ENCODE measurements at regions not wholly inside any gene's neighbourhood (a gene's known extent, or its start where the extent isn't known, plus 50 kb on each side); places are given as distances from the start of the nearest gene placed in this dataset.
"Not testable (repeated sequence)": the region's sequence is repeated elsewhere in the genome, so short reads cannot be mapped to it uniquely, and the experiment has no call there.

DNA sequence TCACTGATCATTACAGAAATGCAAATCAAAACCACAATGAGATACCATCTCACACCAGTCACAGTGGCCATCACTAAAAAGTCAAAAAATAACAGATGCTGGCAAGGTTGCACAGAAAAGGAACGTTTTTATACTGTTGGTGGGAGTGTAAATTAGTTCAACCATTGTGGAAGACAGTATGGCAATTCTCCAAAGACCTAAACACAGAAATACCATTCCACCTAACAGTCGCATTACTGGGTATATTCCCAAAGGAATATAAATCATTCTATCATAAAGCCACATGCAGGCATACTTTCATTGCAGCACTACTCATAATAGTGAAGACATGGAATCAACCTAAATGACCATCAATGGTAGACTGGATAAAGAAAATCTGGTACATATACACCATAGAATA is 83.2 kb upstream of the ARID5B start:
- not testable (repeated sequence) for H3K27me3 Mint-ChIP-seq (ENCODE audit: unreplicated experiment); H3K27ac Mint-ChIP-seq (ENCODE audit: unreplicated experiment); H3K4me1 Mint-ChIP-seq (ENCODE audit: unreplicated experiment); H3K36me3 Mint-ChIP-seq (ENCODE audit: low read depth, unreplicated experiment); DNase-seq (ENCODE audit: low spot score); H3K4me3 Mint-ChIP-seq (ENCODE audit: unreplicated experiment); H3K9me3 Mint-ChIP-seq (ENCODE audit: unreplicated experiment)

DNA sequence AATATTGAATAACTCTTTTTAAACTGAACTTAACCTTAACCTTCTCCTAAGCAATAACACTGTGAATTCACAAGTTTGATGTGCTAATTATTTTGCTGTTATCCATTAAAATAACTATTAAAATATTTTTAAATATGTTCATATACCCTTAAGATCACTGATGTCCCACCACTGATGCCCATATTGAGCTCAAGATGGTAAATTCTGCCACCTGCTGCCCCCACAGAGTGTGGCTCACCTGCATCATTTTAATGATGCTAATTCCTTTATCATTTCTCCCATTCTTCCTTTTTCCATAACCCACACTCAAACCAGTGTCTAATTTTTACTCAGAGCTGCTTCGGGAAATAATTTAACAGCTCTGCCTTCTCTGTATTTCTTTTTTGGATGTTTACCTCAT is 82.3 kb upstream of the ARID5B start:
- Mint-ChIP-seq H3K36me3 (ENCODE audit: low read depth, unreplicated experiment) (no peaks in the 10 kb centered on the region), H3K9me3 (ENCODE audit: unreplicated experiment) (no peaks in the 10 kb centered on the region), H3K27me3 (ENCODE audit: unreplicated experiment) (no peaks in the 10 kb centered on the region), H3K4me1 (ENCODE audit: unreplicated experiment) (peaks cover 5% of the 10 kb centered on the region), H3K4me3 (ENCODE audit: unreplicated experiment) (no peak overlapping the region), H3K27ac (ENCODE audit: unreplicated experiment) (no peak overlapping the region)
- TF ChIP-seq, protein P1, sequence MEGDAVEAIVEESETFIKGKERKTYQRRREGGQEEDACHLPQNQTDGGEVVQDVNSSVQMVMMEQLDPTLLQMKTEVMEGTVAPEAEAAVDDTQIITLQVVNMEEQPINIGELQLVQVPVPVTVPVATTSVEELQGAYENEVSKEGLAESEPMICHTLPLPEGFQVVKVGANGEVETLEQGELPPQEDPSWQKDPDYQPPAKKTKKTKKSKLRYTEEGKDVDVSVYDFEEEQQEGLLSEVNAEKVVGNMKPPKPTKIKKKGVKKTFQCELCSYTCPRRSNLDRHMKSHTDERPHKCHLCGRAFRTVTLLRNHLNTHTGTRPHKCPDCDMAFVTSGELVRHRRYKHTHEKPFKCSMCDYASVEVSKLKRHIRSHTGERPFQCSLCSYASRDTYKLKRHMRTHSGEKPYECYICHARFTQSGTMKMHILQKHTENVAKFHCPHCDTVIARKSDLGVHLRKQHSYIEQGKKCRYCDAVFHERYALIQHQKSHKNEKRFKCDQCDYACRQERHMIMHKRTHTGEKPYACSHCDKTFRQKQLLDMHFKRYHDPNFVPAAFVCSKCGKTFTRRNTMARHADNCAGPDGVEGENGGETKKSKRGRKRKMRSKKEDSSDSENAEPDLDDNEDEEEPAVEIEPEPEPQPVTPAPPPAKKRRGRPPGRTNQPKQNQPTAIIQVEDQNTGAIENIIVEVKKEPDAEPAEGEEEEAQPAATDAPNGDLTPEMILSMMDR (IDR thresholded peaks at IDR 0.05; ENCODE audit: unreplicated experiment): no peak
- DNase-seq (ENCODE audit: low spot score): no peak

DNA sequence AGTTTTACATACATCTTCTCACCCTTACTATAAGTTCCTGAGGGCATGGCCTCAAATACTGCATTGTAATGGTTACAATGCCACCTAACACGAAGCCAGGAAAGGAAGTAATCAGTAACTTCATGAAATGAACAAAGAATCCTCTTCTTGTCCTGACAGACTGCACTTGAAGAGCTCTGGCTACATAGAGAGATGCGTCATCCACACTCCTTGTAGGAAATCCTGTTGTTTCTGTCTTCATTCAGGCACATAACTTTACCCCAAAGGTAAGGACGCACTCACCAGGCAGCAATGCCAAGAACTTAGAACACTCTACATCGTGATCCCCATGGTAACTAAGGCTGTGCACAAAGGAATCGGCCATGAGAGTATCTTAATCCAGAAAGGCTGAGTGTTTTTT is 80.3 kb upstream of the ARID5B start:
- Mint-ChIP-seq H3K9me3 (ENCODE audit: unreplicated experiment) (no peaks in the 10 kb centered on the region), H3K4me3 (ENCODE audit: unreplicated experiment) (no peak overlapping the region), H3K4me1 (ENCODE audit: unreplicated experiment) (peaks cover 5% of the 10 kb centered on the region), H3K36me3 (ENCODE audit: low read depth, unreplicated experiment) (no peaks in the 10 kb centered on the region), H3K27ac (ENCODE audit: unreplicated experiment) (no peak overlapping the region), H3K27me3 (ENCODE audit: unreplicated experiment) (no peaks in the 10 kb centered on the region)
- TF ChIP-seq, protein P1 (IDR thresholded peaks at IDR 0.05; ENCODE audit: unreplicated experiment): no peak
- no peak for DNase-seq (ENCODE audit: low spot score)

DNA sequence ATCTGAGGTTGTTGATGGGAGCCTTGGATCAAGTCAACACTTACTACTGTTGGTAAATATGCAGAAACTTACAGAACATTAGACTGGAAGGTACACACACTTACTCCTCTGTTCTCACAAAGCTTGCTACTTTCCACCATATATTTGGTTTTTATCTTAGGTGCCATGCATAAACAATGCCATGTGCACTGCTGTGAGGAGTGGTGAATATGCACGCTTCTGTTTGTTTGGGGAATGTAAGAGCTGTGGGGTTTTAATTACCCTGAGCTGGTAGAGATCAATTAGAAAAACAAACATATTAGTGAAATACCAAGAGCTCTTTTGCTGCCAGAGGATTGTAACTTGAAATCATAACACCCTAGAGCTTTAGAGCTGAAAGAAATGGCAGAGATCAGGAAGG is 79.8 kb upstream of the ARID5B start:
- H3K4me1 Mint-ChIP-seq (ENCODE audit: unreplicated experiment): peaks cover 5% of the 10 kb centered on the region
- no peak overlapping the region for H3K27ac Mint-ChIP-seq (ENCODE audit: unreplicated experiment)
- DNase-seq (ENCODE audit: low spot score): no peak
- no peak overlapping the region for H3K4me3 Mint-ChIP-seq (ENCODE audit: unreplicated experiment)
- H3K27me3 Mint-ChIP-seq (ENCODE audit: unreplicated experiment): no peaks in the 10 kb centered on the region
- no peaks in the 10 kb centered on the region for H3K36me3 Mint-ChIP-seq (ENCODE audit: low read depth, unreplicated experiment)
- TF ChIP-seq, protein P1 (IDR thresholded peaks at IDR 0.05; ENCODE audit: unreplicated experiment): no peak
- no peaks in the 10 kb centered on the region for H3K9me3 Mint-ChIP-seq (ENCODE audit: unreplicated experiment)

DNA sequence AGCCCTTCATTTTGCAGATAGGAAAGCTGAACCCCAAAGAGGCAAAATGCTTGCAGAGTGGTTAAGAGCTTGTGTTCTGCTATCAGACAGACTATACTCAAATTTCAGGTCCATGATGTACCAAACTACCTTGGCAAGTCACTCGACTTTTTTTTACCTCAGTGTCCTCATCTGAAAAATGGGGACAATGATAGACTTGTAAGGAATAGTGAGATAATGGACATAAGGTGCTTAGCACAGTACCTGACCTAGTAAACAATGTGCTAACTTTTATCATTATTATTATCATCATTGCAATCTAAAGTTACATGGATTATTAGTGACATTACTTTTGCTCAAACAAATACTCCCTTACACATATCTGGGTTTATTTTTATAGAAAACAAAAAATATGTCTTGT is 79.4 kb upstream of the ARID5B start:
- Mint-ChIP-seq H3K27ac (ENCODE audit: unreplicated experiment) (no peak overlapping the region), H3K4me1 (ENCODE audit: unreplicated experiment) (peaks cover 5% of the 10 kb centered on the region), H3K4me3 (ENCODE audit: unreplicated experiment) (no peak overlapping the region), H3K36me3 (ENCODE audit: low read depth, unreplicated experiment) (no peaks in the 10 kb centered on the region), H3K27me3 (ENCODE audit: unreplicated experiment) (no peaks in the 10 kb centered on the region), H3K9me3 (ENCODE audit: unreplicated experiment) (no peaks in the 10 kb centered on the region)
- TF ChIP-seq, protein P1 (IDR thresholded peaks at IDR 0.05; ENCODE audit: unreplicated experiment): no peak
- DNase-seq (ENCODE audit: low spot score): no peak

DNA sequence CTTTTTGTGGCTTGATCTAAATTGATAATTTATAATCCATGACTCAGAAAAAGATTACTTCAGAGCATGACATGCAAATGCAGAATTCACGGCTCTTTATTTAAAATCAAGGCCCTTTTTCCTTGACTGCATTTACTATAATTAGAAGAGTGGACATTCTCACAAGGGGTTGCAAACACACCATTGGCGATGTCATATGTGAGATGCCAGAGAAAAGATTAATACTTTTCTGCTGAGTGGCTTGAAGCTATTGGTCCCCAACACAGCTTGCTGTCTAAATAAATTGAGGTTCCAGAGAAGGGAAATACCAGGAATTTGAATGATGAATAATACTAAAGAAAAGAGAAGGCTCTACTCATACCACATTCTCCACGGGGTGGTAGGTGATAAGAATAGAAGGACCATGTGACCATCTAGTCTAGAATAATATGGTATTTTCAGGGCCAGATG is 78.7 kb upstream of the ARID5B start:
- H3K4me3 Mint-ChIP-seq (ENCODE audit: unreplicated experiment): no peak overlapping the region
- no peak for DNase-seq (ENCODE audit: low spot score)
- H3K36me3 Mint-ChIP-seq (ENCODE audit: low read depth, unreplicated experiment): no peaks in the 10 kb centered on the region
- no peak overlapping the region for H3K27ac Mint-ChIP-seq (ENCODE audit: unreplicated experiment)
- H3K9me3 Mint-ChIP-seq (ENCODE audit: unreplicated experiment): no peaks in the 10 kb centered on the region
- H3K4me1 Mint-ChIP-seq (ENCODE audit: unreplicated experiment): peaks cover 5% of the 10 kb centered on the region
- TF ChIP-seq, protein P1 (IDR thresholded peaks at IDR 0.05; ENCODE audit: unreplicated experiment): no peak
- H3K27me3 Mint-ChIP-seq (ENCODE audit: unreplicated experiment): no peaks in the 10 kb centered on the region
